Tibial nerve (tissue), 4 donors: ENCODE measurements at regions not wholly inside any gene's neighbourhood (a gene's known extent, or its start where the extent isn't known, plus 50 kb on each side); places are given as distances from the start of the nearest gene placed in this dataset.

Experiments used
- EP300 ChIP-seq, 2 donors: sonication (generic); formaldehyde crosslinking; IDR thresholded peaks; one replicate each; pipeline ENCODE4 v1.6.1; 2017; ENCODE audit warnings: antibody characterized with exemption in 2 of 2, mild to moderate bottlenecking in 1 of 2
- POLR2A ChIP-seq, 2 donors: fragments of 450-650 bp; IDR thresholded peaks; one replicate each; pipeline ENCODE4 v1.6.1; 2017; ENCODE audit warnings: antibody characterized with exemption in 2 of 2, mild to moderate bottlenecking in 2 of 2, moderate library complexity in 2 of 2
- TF ChIP-seq, protein P1 (sequence below), 5 experiments: fragments of 200-600 bp in 3 of 5; fragments of 450-650 bp in 2 of 5; sonication (generic) in 3 of 5; IDR thresholded peaks; one replicate each; pipeline ENCODE4 v1.5.1; 2016 to 2019; ENCODE audit warnings: antibody characterized with exemption in 5 of 5, mild to moderate bottlenecking in 3 of 5, moderate library complexity in 2 of 5

DNA sequence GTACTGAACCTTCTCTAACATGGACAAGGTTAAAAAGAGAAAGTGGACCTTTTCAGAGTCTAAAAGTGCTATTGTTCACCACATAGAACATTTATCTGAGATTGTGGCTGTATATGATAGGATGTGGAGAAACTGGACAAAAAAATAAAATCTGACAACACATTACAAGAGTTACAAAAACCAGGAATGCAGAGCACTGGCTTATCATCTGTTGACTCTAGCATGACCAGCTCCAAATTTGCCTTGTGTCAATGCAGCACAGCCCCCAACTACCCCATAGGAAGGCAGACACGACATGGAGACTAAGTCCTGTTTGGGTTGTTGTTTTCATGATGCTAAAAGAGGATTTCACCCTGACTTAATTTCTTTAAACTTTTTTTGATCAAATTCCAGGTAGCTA lies 436.9 kb upstream of the MARCKS start:
- TF ChIP-seq, protein P1, sequence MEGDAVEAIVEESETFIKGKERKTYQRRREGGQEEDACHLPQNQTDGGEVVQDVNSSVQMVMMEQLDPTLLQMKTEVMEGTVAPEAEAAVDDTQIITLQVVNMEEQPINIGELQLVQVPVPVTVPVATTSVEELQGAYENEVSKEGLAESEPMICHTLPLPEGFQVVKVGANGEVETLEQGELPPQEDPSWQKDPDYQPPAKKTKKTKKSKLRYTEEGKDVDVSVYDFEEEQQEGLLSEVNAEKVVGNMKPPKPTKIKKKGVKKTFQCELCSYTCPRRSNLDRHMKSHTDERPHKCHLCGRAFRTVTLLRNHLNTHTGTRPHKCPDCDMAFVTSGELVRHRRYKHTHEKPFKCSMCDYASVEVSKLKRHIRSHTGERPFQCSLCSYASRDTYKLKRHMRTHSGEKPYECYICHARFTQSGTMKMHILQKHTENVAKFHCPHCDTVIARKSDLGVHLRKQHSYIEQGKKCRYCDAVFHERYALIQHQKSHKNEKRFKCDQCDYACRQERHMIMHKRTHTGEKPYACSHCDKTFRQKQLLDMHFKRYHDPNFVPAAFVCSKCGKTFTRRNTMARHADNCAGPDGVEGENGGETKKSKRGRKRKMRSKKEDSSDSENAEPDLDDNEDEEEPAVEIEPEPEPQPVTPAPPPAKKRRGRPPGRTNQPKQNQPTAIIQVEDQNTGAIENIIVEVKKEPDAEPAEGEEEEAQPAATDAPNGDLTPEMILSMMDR (IDR thresholded peaks at IDR 0.05) = no peak
- TF ChIP-seq POLR2A (IDR thresholded peaks at IDR 0.05) = no peak
- no peak for TF ChIP-seq EP300 (IDR thresholded peaks at IDR 0.05)
